ENCODE measurements at regions not wholly inside any gene's neighbourhood (a gene's known extent, or its start where the extent isn't known, plus 50 kb on each side); places are given as distances from the start of the nearest gene placed in this dataset.

- Histone ChIP-seq H3K9me2 (ENCODE audit: insufficient read depth) (0 out of 2 replicates have a peak, but pooled peaks cover 3% of the 10 kb centered on the region), H3K4me1 (ENCODE audit: insufficient read depth) (no peaks in the 10 kb centered on the region), H2AFZ (no peak overlapping the region), H3K36me3 (ENCODE audit: insufficient read depth) (no peaks in the 10 kb centered on the region), H4K20me1 (replicated peaks; ENCODE audit: insufficient read depth) (no peaks in the 10 kb centered on the region), H3K4me2 (no peak overlapping the region), H3K79me2 (replicated peaks; ENCODE audit: insufficient read depth) (no peaks in the 10 kb centered on the region), H3K27ac (ENCODE audit: low read depth) (no peak overlapping the region), H3K4me3 (no peak overlapping the region), H3F3A (replicated peaks; ENCODE audit: low read depth) (no peaks in the 10 kb centered on the region), H3K27me3 (ENCODE audit: insufficient read depth) (no peaks in the 10 kb centered on the region)
- H3K27me3 Mint-ChIP-seq (ENCODE audit: insufficient read depth, low read depth, poor library complexity), result no peaks in the 10 kb centered on the region
- H3K4me1 Mint-ChIP-seq, result peaks cover 5% of the 10 kb centered on the region; the same call in 2 of the 3 replicates
- H3K36me3 Mint-ChIP-seq (ENCODE audit: low read depth), result no peaks in the 10 kb centered on the region
- H3K4me3 Mint-ChIP-seq, result no peak overlapping the region
- no peaks in the 10 kb centered on the region; the same call in 2 of the 3 replicates for H3K9me3 Mint-ChIP-seq
- ATAC-seq (no peak), DNase-seq (ENCODE audit: low spot score) (no peak)
- H3K27ac Mint-ChIP-seq, result no peak overlapping the region
- no peak for TF ChIP-seq POLR2AphosphoS5 (IDR thresholded peaks at IDR 0.05; ENCODE audit: low read depth)
- no peak for TF ChIP-seq EZH2phosphoT487 (IDR thresholded peaks at IDR 0.05; ENCODE audit: unreplicated experiment)
- no peak for TF ChIP-seq ETS1 (IDR thresholded peaks at IDR 0.05)
- TF ChIP-seq STAT1 (IDR thresholded peaks at IDR 0.05; ENCODE audit: unreplicated experiment), result no peak
- TF ChIP-seq REST (IDR thresholded peaks at IDR 0.05; ENCODE audit: unreplicated experiment), result no peak
- TF ChIP-seq CREB1 (CRISPR knock-in tag; IDR thresholded peaks at IDR 0.05; ENCODE audit: low read depth), result no peak
- no peak for TF ChIP-seq ZNF331 (CRISPR knock-in tag; IDR thresholded peaks at IDR 0.05; ENCODE audit: low read depth)
- no peak for TF ChIP-seq JUNB (IDR thresholded peaks at IDR 0.05; ENCODE audit: unreplicated experiment)
- no peak for TF ChIP-seq CTCF (conservative IDR thresholded peaks at IDR 0.05; ENCODE audit: low read depth in 2 of 2)
- TF ChIP-seq ZNF462 (CRISPR knock-in tag; IDR thresholded peaks at IDR 0.05), result no peak
- no peak for TF ChIP-seq ZNF114 (CRISPR knock-in tag; IDR thresholded peaks at IDR 0.05)
- no peak for TF ChIP-seq NANOG (IDR thresholded peaks at IDR 0.05; ENCODE audit: borderline replicate concordance)
- TF ChIP-seq EZH2 (IDR thresholded peaks at IDR 0.05; ENCODE audit: low read depth, unreplicated experiment), result no peak
Observed at GRCh38 chr3:106688464-106688863, 688.8 kb upstream of the CCDC54 start.

All from GM23338 (cell line).